ENCODE measurements at regions not wholly inside any gene's neighbourhood (a gene's known extent, or its start where the extent isn't known, plus 50 kb on each side); places are given as distances from the start of the nearest gene placed in this dataset.

DNA sequence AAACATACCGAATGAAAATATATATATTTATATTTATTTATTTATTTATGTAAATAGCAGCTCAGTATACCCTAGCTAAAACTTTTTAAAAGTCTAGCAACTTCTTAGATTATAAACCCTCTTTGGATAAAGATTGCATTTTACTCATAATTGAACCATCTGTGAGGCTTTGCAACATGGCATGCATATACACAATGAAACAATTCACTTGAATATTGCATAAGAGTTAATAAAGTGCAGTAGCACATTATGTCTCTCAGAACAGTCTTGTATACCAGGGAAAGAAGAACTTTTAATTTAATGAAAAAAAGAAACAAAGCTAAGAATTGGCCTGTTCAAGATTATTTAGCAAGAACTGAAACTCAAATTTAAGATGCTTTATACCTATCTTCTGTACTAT, 1363.9 kb upstream of the ADGRL2 start:
- no peak for ATAC-seq (ENCODE audit: insufficient number of reproducible peaks, low FRiP score, low read depth)
- Histone ChIP-seq H3K4me1 (ENCODE audit: control insufficient read depth in 1 of 2, low read depth in 2 of 2) (no peaks in the 10 kb centered on the region), H3K36me3 (no peaks in the 10 kb centered on the region), H3K9me3 (no peaks in the 10 kb centered on the region), H3K4me3 (no peak overlapping the region), H3K27ac (no peak overlapping the region), H3K27me3 (replicated peaks; ENCODE audit: insufficient read depth) (no peaks in the 10 kb centered on the region)
- no peak for TF ChIP-seq CTCF (IDR thresholded peaks at IDR 0.05)
- no peak for DNase-seq (ENCODE audit: low spot score)

- ATAC-seq (ENCODE audit: insufficient number of reproducible peaks, low FRiP score, low read depth) = no peak
- no peak for TF ChIP-seq CTCF (IDR thresholded peaks at IDR 0.05)
- H3K36me3 ChIP-seq = no peaks in the 10 kb centered on the region
- H3K4me1 ChIP-seq (ENCODE audit: control insufficient read depth in 1 of 2, low read depth in 2 of 2) = no peaks in the 10 kb centered on the region
- H3K27me3 ChIP-seq (replicated peaks; ENCODE audit: insufficient read depth) = no peaks in the 10 kb centered on the region
- no peak overlapping the region for H3K27ac ChIP-seq
- no peak overlapping the region for H3K4me3 ChIP-seq
- no peaks in the 10 kb centered on the region for H3K9me3 ChIP-seq
- DNase-seq (ENCODE audit: low spot score) = no peak
Measured at GRCh38 chr1:80427881-80428280, 1372.9 kb upstream of the ADGRL2 start.

- no peak for TF ChIP-seq CTCF (IDR thresholded peaks at IDR 0.05)
- no peaks in the 10 kb centered on the region for H3K27me3 ChIP-seq (replicated peaks; ENCODE audit: insufficient read depth)
- H3K4me1 ChIP-seq (ENCODE audit: control insufficient read depth in 1 of 2, low read depth in 2 of 2) = no peaks in the 10 kb centered on the region
- no peak overlapping the region for H3K27ac ChIP-seq
- H3K9me3 ChIP-seq = no peaks in the 10 kb centered on the region
- DNase-seq (ENCODE audit: low spot score) = no peak
- no peaks in the 10 kb centered on the region for H3K36me3 ChIP-seq
- ATAC-seq (ENCODE audit: insufficient number of reproducible peaks, low FRiP score, low read depth) = no peak
- H3K4me3 ChIP-seq = no peak overlapping the region
Measured at GRCh38 chr1:80424249-80424648, 1376.5 kb upstream of the ADGRL2 start.

- H3K27ac ChIP-seq = no peak overlapping the region
- H3K4me3 ChIP-seq = no peak overlapping the region
- no peaks in the 10 kb centered on the region for H3K9me3 ChIP-seq
- no peaks in the 10 kb centered on the region for H3K4me1 ChIP-seq (ENCODE audit: control insufficient read depth in 1 of 2, low read depth in 2 of 2)
- no peaks in the 10 kb centered on the region for H3K36me3 ChIP-seq
- H3K27me3 ChIP-seq (replicated peaks; ENCODE audit: insufficient read depth) = no peaks in the 10 kb centered on the region
- ATAC-seq (ENCODE audit: insufficient number of reproducible peaks, low FRiP score, low read depth) (no peak), DNase-seq (ENCODE audit: low spot score) (no peak)
- TF ChIP-seq CTCF (IDR thresholded peaks at IDR 0.05) = no peak
Measured at GRCh38 chr1:80418134-80418533, 1382.6 kb upstream of the ADGRL2 start.

DNA sequence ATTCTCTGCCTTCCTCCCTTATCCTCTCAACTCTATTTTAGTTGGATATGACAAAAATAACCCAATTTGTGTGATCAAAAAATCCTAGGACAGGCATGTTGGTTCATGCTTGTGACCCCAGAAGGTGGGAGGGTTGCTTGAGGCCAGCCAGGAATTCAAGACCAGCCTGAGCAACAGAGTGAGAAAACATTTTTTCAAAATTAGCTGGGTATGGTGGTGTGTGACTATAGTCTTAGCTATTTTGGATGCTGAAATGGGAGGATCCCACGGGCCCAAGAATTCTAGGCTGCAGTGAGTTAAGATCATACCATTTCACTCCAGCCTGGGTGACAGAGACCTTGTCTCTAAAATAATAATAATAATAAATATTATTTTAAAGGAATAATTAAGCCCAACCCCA, 1383.1 kb upstream of the ADGRL2 start:
- TF ChIP-seq CTCF (IDR thresholded peaks at IDR 0.05) = no peak
- Histone ChIP-seq H3K27ac (no peak overlapping the region), H3K4me3 (no peak overlapping the region), H3K9me3 (no peaks in the 10 kb centered on the region), H3K27me3 (replicated peaks; ENCODE audit: insufficient read depth) (no peaks in the 10 kb centered on the region), H3K4me1 (ENCODE audit: control insufficient read depth in 1 of 2, low read depth in 2 of 2) (no peaks in the 10 kb centered on the region), H3K36me3 (no peaks in the 10 kb centered on the region)
- no peak for DNase-seq (ENCODE audit: low spot score)
- ATAC-seq (ENCODE audit: insufficient number of reproducible peaks, low FRiP score, low read depth) = no peak
